H1 (cell line): ENCODE measurements at regions not wholly inside any gene's neighbourhood (a gene's known extent, or its start where the extent isn't known, plus 50 kb on each side); places are given as distances from the start of the nearest gene placed in this dataset.

ENCODE experiments used
- CTCF ChIA-PET: fragments of 300-600 bp; sonication (Branson Sonifier 250); formaldehyde crosslinking; loops from one replicate; lab custom pipeline; 2021; ENCODE audit not compliant: partially characterized antibody; lab: Charles Lee
- POLR2A ChIA-PET: fragments of 300-600 bp; sonication (Branson Sonifier 250); formaldehyde crosslinking; loops from one replicate; lab custom pipeline; 2021; ENCODE audit warnings: inconsistent platforms; ENCODE audit not compliant: partially characterized antibody; lab: Charles Lee
- DNase-seq, 2 experiments: peaks; one replicate each; pipeline versions ENCODE4 v3.0.0 to v3.0.0-alpha.2; 2010 to 2022; ENCODE audit warnings: low spot score in 2 of 2, low read depth in 1 of 2, mixed read lengths in 1 of 2
- FAIRE-seq: peaks from 2 replicates; lab custom pipeline; 2011; peaks lifted over from hg19 to GRCh38; lab: Jason Lieb, UNC
- H2AFZ ChIP-seq: 2 replicates; pipeline ENCODE4 v1.8.1; 2012; ENCODE audit warnings: low read length, inconsistent platforms
- H2AK5ac ChIP-seq: 2 replicates; pipeline ENCODE4 v1.6.1; 2013; ENCODE audit warnings: low read depth, low read length
- H2BK120ac ChIP-seq: replicated peaks from 2 replicates; pipeline ENCODE3; 2013; ENCODE audit warnings: low read depth, low read length, inconsistent platforms
- H2BK12ac ChIP-seq: 2 replicates; pipeline ENCODE4 v1.6.1; 2013; ENCODE audit warnings: low read depth, low read length
- H2BK15ac ChIP-seq: 2 replicates; pipeline ENCODE4 v1.6.1; 2013; ENCODE audit warnings: low read length
- H2BK20ac ChIP-seq: 2 replicates; pipeline ENCODE4 v1.6.1; 2013; ENCODE audit warnings: low read length
- H2BK5ac ChIP-seq: 2 replicates; pipeline ENCODE4 v1.6.1; 2013; ENCODE audit warnings: low read depth, low read length
- H3K14ac ChIP-seq: 2 replicates; pipeline ENCODE4 v1.6.1; 2013; ENCODE audit warnings: inconsistent platforms; ENCODE audit not compliant: insufficient read length
- H3K18ac ChIP-seq: 2 replicates; pipeline ENCODE4 v1.6.1; 2013; ENCODE audit warnings: low read length; ENCODE audit errors: extremely low read depth
- H3K23ac ChIP-seq: 2 replicates; pipeline ENCODE4 v1.6.1; 2013; ENCODE audit warnings: inconsistent platforms; ENCODE audit not compliant: insufficient read length
- H3K23me2 ChIP-seq: 2 replicates; pipeline ENCODE4 v1.6.1; 2013; ENCODE audit warnings: low read depth, low read length
- H3K27ac ChIP-seq: 2 replicates; pipeline ENCODE4 v1.6.1; 2011; ENCODE audit warnings: low read depth, low read length, inconsistent platforms
- H3K27me3 ChIP-seq, 4 experiments: replicated peaks in 1 of 4; 1 replicate in 1 of 4; 2 replicates in 3 of 4; pipeline versions ENCODE4 v1.6.1 to v1.8.1; 2011 to 2013; ENCODE audit warnings: low read length in 3 of 4, mild to moderate bottlenecking in 3 of 4, inconsistent platforms in 2 of 4, mixed read lengths in 2 of 4, moderate library complexity in 1 of 4; ENCODE audit not compliant: control insufficient read depth in 3 of 4, insufficient read depth in 3 of 4; ENCODE audit errors: extremely low read depth in 1 of 4
- H3K36me3 ChIP-seq, 4 experiments: 2 replicates each; pipeline versions ENCODE4 v1.6.1 to v1.8.1; 2011 to 2013; ENCODE audit warnings: mild to moderate bottlenecking in 4 of 4, low read length in 3 of 4, moderate library complexity in 2 of 4, control low read depth in 1 of 4, inconsistent platforms in 1 of 4; ENCODE audit not compliant: insufficient read depth in 4 of 4, control insufficient read depth in 2 of 4
- H3K4ac ChIP-seq: replicated peaks from 2 replicates; pipeline ENCODE3; 2013; ENCODE audit warnings: low read length, low read depth, mixed read lengths, inconsistent platforms; ENCODE audit not compliant: insufficient read length
- H3K4me1 ChIP-seq, 4 experiments: replicated peaks in 1 of 4; 1 replicate in 1 of 4; 2 replicates in 3 of 4; pipeline versions ENCODE4 v1.6.1 to v1.8.1; 2011 to 2013; ENCODE audit warnings: low read length in 3 of 4, inconsistent platforms in 2 of 4, mixed read lengths in 1 of 4; ENCODE audit not compliant: insufficient read depth in 4 of 4, control insufficient read depth in 3 of 4
- H3K4me2 ChIP-seq, 2 experiments: 2 replicates each; pipeline versions ENCODE4 v1.6.1 to v1.8.1; 2011 to 2013; ENCODE audit warnings: low read depth in 2 of 2, low read length in 2 of 2, control low read depth in 1 of 2, inconsistent platforms in 1 of 2, mild to moderate bottlenecking in 1 of 2; ENCODE audit not compliant: insufficient read depth in 1 of 2
- H3K4me3 ChIP-seq, 4 experiments: fragments of 200-600, 300-600 bp in 1 of 4; sonication (generic), shearing (Covaris generic), sonication (Bioruptor Twin) in 1 of 4; 2 replicates each; pipeline versions ENCODE4 v1.5.1 to v1.8.1; 2011 to 2016; ENCODE audit warnings: low read length in 4 of 4, low read depth in 3 of 4, control low read depth in 2 of 4, inconsistent platforms in 2 of 4, mild to moderate bottlenecking in 2 of 4, mixed read lengths in 1 of 4, moderate library complexity in 1 of 4; ENCODE audit not compliant: insufficient read depth in 2 of 4; ENCODE audit errors: extremely low read depth in 1 of 4
- H3K56ac ChIP-seq: replicated peaks from 2 replicates; pipeline ENCODE3; 2013; ENCODE audit warnings: low read depth, mild to moderate bottlenecking, mixed read lengths, low read length, inconsistent platforms; ENCODE audit not compliant: insufficient read length
- H3K79me1 ChIP-seq: 2 replicates; pipeline ENCODE4 v1.6.1; 2013; ENCODE audit warnings: low read depth, low read length, control low read depth
- H3K79me2 ChIP-seq, 2 experiments: 2 replicates each; pipeline versions ENCODE4 v1.6.1 to v1.8.1; 2012 to 2013; ENCODE audit warnings: low read length in 2 of 2, mild to moderate bottlenecking in 2 of 2, inconsistent platforms in 1 of 2; ENCODE audit not compliant: insufficient read depth in 2 of 2, control insufficient read depth in 1 of 2
- H3K9ac ChIP-seq, 4 experiments: replicated peaks in 1 of 4; 1 replicate in 1 of 4; 2 replicates in 3 of 4; pipeline versions ENCODE4 v1.6.1 to v1.8.1; 2011 to 2013; ENCODE audit warnings: low read depth in 3 of 4, low read length in 3 of 4, control low read depth in 2 of 4, mild to moderate bottlenecking in 2 of 4, moderate library complexity in 2 of 4, inconsistent platforms in 1 of 4; ENCODE audit errors: extremely low read depth in 1 of 4
- H3K9me3 ChIP-seq, 2 experiments: 2 replicates each; pipeline versions ENCODE4 v1.6.1 to v1.8.1; 2012 to 2013; ENCODE audit warnings: mild to moderate bottlenecking in 2 of 2, moderate library complexity in 2 of 2, control low read depth in 1 of 2, inconsistent platforms in 1 of 2, low read depth in 1 of 2, low read length in 1 of 2, mixed read lengths in 1 of 2; ENCODE audit not compliant: insufficient read depth in 2 of 2
- H4K20me1 ChIP-seq, 2 experiments: replicated peaks in 1 of 2; 2 replicates each; pipeline versions ENCODE3 to v1.8.1; 2011 to 2013; ENCODE audit warnings: inconsistent platforms in 2 of 2, low read length in 2 of 2, mild to moderate bottlenecking in 1 of 2; ENCODE audit not compliant: insufficient read depth in 2 of 2, control insufficient read depth in 1 of 2
- H4K5ac ChIP-seq: 2 replicates; pipeline ENCODE4 v1.6.1; 2013; ENCODE audit warnings: low read length, low read depth, mixed read lengths, inconsistent platforms; ENCODE audit not compliant: insufficient read length
- H4K8ac ChIP-seq: 2 replicates; pipeline ENCODE4 v1.8.0; 2013; ENCODE audit warnings: mild to moderate bottlenecking, moderate library complexity, low read length, inconsistent platforms; ENCODE audit not compliant: insufficient read depth; ENCODE audit errors: extremely low read depth
- H4K91ac ChIP-seq: replicated peaks from 2 replicates; pipeline ENCODE3; 2013; ENCODE audit warnings: low read length, mixed read lengths, inconsistent platforms; ENCODE audit not compliant: insufficient read length
- BRCA1 ChIP-seq: IDR thresholded peaks from 2 replicates; pipeline ENCODE4 v1.6.1; 2012; ENCODE audit warnings: low read depth, low read length, improper control_type of control experiment
- CEBPB ChIP-seq: IDR thresholded peaks from 2 replicates; pipeline ENCODE4 v1.6.1; 2012; ENCODE audit warnings: low read depth, low read length
- JUN ChIP-seq: IDR thresholded peaks from 2 replicates; pipeline ENCODE4 v1.6.1; 2011; ENCODE audit warnings: low read depth, mild to moderate bottlenecking, improper control_type of control experiment, low read length
- KDM1A ChIP-seq: fragments of 200-600, 300-600 bp; sonication (generic); IDR thresholded peaks from 2 replicates; pipeline ENCODE4 v1.7.1; 2016; ENCODE audit warnings: mild to moderate bottlenecking, low read length, borderline replicate concordance
- NANOG ChIP-seq: IDR thresholded peaks from 2 replicates; pipeline ENCODE4 v1.6.1; 2011; ENCODE audit warnings: low read length, low read depth, mild to moderate bottlenecking, inconsistent platforms; ENCODE audit not compliant: insufficient read depth, poor library complexity, severe bottlenecking
- SIN3A ChIP-seq, 2 experiments: IDR thresholded peaks in 1 of 2; conservative IDR thresholded peaks in 1 of 2; 2 replicates each; pipeline ENCODE4 v1.6.1; 2011 to 2012; ENCODE audit warnings: low read length in 2 of 2, improper control_type of control experiment in 1 of 2, low read depth in 1 of 2, mild to moderate bottlenecking in 1 of 2
- SP2 ChIP-seq: IDR thresholded peaks from 2 replicates; pipeline ENCODE4 v1.6.1; 2012; ENCODE audit warnings: mild to moderate bottlenecking, low read length, inconsistent platforms
- TAF1 ChIP-seq: IDR thresholded peaks from 2 replicates; pipeline ENCODE4 v1.6.1; 2011; ENCODE audit warnings: mild to moderate bottlenecking, low read depth, low read length
- WGBS, 2 experiments: shearing (Covaris generic) in 1 of 2; methylation state at CpG; one replicate each; pipeline versions ENCODE4 v1.1.6 to v1.1.7; 2013 to 2015; ENCODE audit warnings: low lambda C conversion rate in 2 of 2, mixed read lengths in 2 of 2, inconsistent platforms in 1 of 2, low coverage in 1 of 2, missing lambda C conversion rate in 1 of 2; ENCODE audit not compliant: insufficient replicate concordance in 2 of 2, insufficient coverage in 1 of 2, insufficient read length in 1 of 2; ENCODE audit errors: extremely low coverage in 1 of 2, missing lambda C conversion rate in 1 of 2; 5-methylcytosine and 5-hydroxymethylcytosine counted together

GRCh38 chr13:90776051-90776748 is 571.3 kb upstream of the MIR17HG start:
- H3K4me2 ChIP-seq, result no peak overlapping the region
- TF ChIP-seq TAF1, result no peak
- TF ChIP-seq NANOG, result no peak
- no peak for TF ChIP-seq SIN3A (conservative IDR thresholded peaks at IDR 0.05 in 1 of 2, IDR thresholded peaks at IDR 0.05 in 1 of 2; ENCODE audit: low read depth in 1 of 2, low read length in 2 of 2)
- TF ChIP-seq SP2, result no peak
- TF ChIP-seq KDM1A, result no peak
- TF ChIP-seq BRCA1, result no peak
- TF ChIP-seq CEBPB, result no peak
- no peak for TF ChIP-seq JUN
- no peak for FAIRE-seq

More at GRCh38 chr13:90776051-90776748, 571.3 kb upstream of the MIR17HG start:
- H4K8ac ChIP-seq, result no peak overlapping the region
- no peak for DNase-seq
- H3K18ac ChIP-seq, result no peak overlapping the region
- H2AK5ac ChIP-seq, result no peak overlapping the region
- H3K56ac ChIP-seq, result no peak overlapping the region
- no peak overlapping the region for H3K4me3 ChIP-seq
- H2BK5ac ChIP-seq, result no peak overlapping the region
- no peaks in the 10 kb centered on the region for H3K36me3 ChIP-seq
- H2AFZ ChIP-seq, result no peak overlapping the region
- 87% methylated on average over 7 of the region's 7 CpGs; no CpG with 5 or more reads in 1 of the 2 experiments for WGBS, 2 experiments
- H3K4ac ChIP-seq, result no peak overlapping the region
- H3K79me1 ChIP-seq, result no peaks in the 10 kb centered on the region
- no peak overlapping the region for H3K27ac ChIP-seq
- H4K5ac ChIP-seq, result no peak overlapping the region
- no peaks in the 10 kb centered on the region for H3K23me2 ChIP-seq
- no peak overlapping the region for H3K14ac ChIP-seq
- H3K4me1 ChIP-seq, result peaks cover 0 to 4% (median 1%) of the 10 kb centered on the region in 4 experiments; a peak in 2 of 7 replicates
- no peaks in the 10 kb centered on the region for H3K27me3 ChIP-seq
- CTCF ChIA-PET, result interaction anchor here (1.3 kb wide), 1 partner anchor 91 kb away, joined by 3 read pairs; no protein-coding TSS in a partner anchor
- no peaks in the 10 kb centered on the region for H3K9me3 ChIP-seq
- H3K23ac ChIP-seq, result no peak overlapping the region
- H2BK15ac ChIP-seq, result no peak overlapping the region
- no peak overlapping the region for H2BK120ac ChIP-seq
- H2BK20ac ChIP-seq, result no peak overlapping the region
- no peak overlapping the region for H2BK12ac ChIP-seq
- H4K91ac ChIP-seq, result no peak overlapping the region
- no peak overlapping the region for H3K9ac ChIP-seq
- POLR2A ChIA-PET, result no interaction called here
- no peaks in the 10 kb centered on the region for H4K20me1 ChIP-seq
- H3K79me2 ChIP-seq, result no peaks in the 10 kb centered on the region
